Type B pancreatic cell (in vitro differentiated cells): ENCODE measurements at regions not wholly inside any gene's neighbourhood (a gene's known extent, or its start where the extent isn't known, plus 50 kb on each side); places are given as distances from the start of the nearest gene placed in this dataset.

ENCODE experiments used
- DNase-seq: peaks from one replicate; pipeline ENCODE4 v3.0.0; 2021; ENCODE audit warnings: mixed read lengths; ENCODE audit not compliant: unreplicated experiment; ENCODE audit errors: extremely low spot score
- H3K27ac Mint-ChIP-seq: 2 replicates; pipeline ENCODE4 v1.8.0; 2021; ENCODE audit warnings: mild to moderate bottlenecking, mixed read lengths
- H3K27me3 Mint-ChIP-seq: 2 replicates; pipeline ENCODE4 v1.8.0; 2021; ENCODE audit warnings: mixed read lengths
- H3K36me3 Mint-ChIP-seq: 2 replicates; pipeline ENCODE4 v1.8.0; 2021; ENCODE audit warnings: mixed read lengths
- H3K4me1 Mint-ChIP-seq: one replicate; pipeline ENCODE4 v1.8.0; 2021; ENCODE audit warnings: mixed read lengths; ENCODE audit not compliant: unreplicated experiment
- H3K4me3 Mint-ChIP-seq: 2 replicates; pipeline ENCODE4 v1.8.0; 2021; ENCODE audit warnings: mild to moderate bottlenecking, mixed read lengths
- H3K9me3 Mint-ChIP-seq: 2 replicates; pipeline ENCODE4 v1.8.0; 2021; ENCODE audit warnings: mixed read lengths
- TF ChIP-seq, protein P1 (sequence below): fragments of 200-600 bp; sonication (generic); conservative IDR thresholded peaks from 2 replicates; pipeline ENCODE4 v1.5.0; 2021; ENCODE audit warnings: antibody characterized with exemption, mild to moderate bottlenecking

DNA sequence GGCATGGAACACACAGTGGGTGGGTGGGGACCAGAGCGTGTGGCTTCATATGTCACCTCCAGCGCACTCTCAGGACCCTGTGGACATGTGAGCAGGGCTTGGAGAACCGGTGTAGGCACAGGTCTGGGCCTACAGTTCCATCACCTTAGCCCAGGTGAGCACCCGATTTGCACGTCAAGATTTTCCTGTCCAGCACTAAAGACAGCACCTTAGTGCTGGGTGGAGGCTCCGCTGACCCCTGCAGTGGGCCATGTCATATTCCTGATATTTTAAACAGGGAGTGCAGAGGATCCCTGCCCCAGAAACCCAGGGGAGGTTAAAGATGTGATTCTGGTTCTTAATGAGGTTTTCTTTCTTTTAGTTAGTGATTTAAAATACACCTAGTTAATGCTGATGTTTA, 356.0 kb upstream of the IRX4 start:
- Mint-ChIP-seq H3K4me3 (no peak overlapping the region), H3K36me3 (no peaks in the 10 kb centered on the region), H3K27ac (no peak overlapping the region), H3K4me1 (no peaks in the 10 kb centered on the region), H3K9me3 (peaks cover 18% of the 10 kb centered on the region), H3K27me3 (peaks cover 3% of the 10 kb centered on the region)
- TF ChIP-seq, protein P1, sequence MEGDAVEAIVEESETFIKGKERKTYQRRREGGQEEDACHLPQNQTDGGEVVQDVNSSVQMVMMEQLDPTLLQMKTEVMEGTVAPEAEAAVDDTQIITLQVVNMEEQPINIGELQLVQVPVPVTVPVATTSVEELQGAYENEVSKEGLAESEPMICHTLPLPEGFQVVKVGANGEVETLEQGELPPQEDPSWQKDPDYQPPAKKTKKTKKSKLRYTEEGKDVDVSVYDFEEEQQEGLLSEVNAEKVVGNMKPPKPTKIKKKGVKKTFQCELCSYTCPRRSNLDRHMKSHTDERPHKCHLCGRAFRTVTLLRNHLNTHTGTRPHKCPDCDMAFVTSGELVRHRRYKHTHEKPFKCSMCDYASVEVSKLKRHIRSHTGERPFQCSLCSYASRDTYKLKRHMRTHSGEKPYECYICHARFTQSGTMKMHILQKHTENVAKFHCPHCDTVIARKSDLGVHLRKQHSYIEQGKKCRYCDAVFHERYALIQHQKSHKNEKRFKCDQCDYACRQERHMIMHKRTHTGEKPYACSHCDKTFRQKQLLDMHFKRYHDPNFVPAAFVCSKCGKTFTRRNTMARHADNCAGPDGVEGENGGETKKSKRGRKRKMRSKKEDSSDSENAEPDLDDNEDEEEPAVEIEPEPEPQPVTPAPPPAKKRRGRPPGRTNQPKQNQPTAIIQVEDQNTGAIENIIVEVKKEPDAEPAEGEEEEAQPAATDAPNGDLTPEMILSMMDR = no peak
- DNase-seq = no peak

DNA sequence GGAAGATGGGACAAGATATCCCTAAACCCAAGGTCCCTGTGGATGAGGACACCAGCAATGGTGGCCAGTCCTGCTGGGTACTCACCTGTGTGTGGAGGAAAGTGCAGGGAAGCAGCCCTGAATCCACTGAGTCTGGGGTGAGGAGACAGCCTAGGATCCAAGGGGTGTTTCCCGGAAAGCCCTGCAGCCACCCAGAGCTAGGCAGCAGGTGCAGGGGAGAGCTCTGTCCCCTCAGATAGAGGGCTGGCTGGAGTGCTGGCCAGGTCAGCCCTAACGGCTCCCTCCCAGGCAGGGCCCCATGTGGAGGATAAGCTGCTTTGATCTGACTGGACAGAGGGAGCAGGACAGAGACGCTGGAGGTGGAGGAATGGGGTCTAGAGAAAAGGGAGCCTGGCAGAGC, 344.7 kb upstream of the IRX4 start:
- H3K9me3 Mint-ChIP-seq = no peaks in the 10 kb centered on the region
- H3K27me3 Mint-ChIP-seq = peaks cover 34% of the 10 kb centered on the region
- no peaks in the 10 kb centered on the region for H3K36me3 Mint-ChIP-seq
- TF ChIP-seq, protein P1 = no peak
- H3K4me1 Mint-ChIP-seq = no peaks in the 10 kb centered on the region
- no peak for DNase-seq
- H3K4me3 Mint-ChIP-seq = no peak overlapping the region
- H3K27ac Mint-ChIP-seq = no peak overlapping the region

DNA sequence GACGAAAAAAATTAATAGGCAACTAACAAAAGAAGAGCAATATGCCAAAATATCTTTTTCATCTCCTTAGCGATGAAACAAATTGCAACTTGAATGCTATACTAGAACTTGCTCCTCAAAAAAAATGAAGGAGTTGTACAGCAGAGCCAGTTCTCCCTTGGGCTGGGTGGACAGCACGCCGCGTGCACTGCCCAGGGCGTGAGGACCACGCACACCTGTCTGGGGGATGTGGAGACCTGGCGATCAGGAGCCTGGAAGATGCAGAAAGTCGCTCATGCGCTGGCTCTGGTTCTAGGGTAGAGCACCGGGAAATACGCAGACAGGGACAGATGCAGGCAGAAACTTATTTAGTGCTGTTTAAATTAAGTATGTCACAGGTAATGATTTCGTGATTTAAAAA, 342.0 kb upstream of the IRX4 start:
- Mint-ChIP-seq H3K27ac (no peak overlapping the region), H3K4me1 (no peaks in the 10 kb centered on the region), H3K9me3 (no peaks in the 10 kb centered on the region), H3K27me3 (peaks cover 33% of the 10 kb centered on the region), H3K4me3 (no peak overlapping the region), H3K36me3 (no peaks in the 10 kb centered on the region)
- TF ChIP-seq, protein P1 = no peak
- DNase-seq = no peak

DNA sequence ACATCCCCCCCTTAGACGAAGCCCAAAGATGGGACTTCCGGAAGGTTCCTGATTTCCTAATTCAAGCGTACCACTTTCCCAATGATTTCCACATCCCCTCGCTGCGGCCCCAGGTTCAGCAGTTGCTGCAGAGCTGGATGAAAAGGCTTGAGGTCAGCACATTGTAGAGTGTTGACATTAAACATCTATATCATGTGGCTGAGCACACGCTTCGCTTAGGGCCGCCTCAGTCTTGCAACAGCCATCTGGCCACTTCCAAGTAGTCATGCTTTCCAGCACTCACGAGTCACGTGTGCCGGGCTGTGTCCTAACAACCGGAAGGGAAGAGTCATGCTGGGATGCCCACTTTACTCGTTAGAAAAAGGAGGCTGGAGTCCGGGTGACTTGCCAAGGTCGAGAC, 340.6 kb upstream of the IRX4 start:
- peaks cover 22% of the 10 kb centered on the region for H3K27me3 Mint-ChIP-seq
- no peaks in the 10 kb centered on the region for H3K9me3 Mint-ChIP-seq
- no peaks in the 10 kb centered on the region for H3K36me3 Mint-ChIP-seq
- peak overlapping the region; percentile 33 for H3K4me3 Mint-ChIP-seq
- TF ChIP-seq, protein P1 = no peak
- no peaks in the 10 kb centered on the region for H3K4me1 Mint-ChIP-seq
- DNase-seq = no peak
- no peak overlapping the region for H3K27ac Mint-ChIP-seq

DNA sequence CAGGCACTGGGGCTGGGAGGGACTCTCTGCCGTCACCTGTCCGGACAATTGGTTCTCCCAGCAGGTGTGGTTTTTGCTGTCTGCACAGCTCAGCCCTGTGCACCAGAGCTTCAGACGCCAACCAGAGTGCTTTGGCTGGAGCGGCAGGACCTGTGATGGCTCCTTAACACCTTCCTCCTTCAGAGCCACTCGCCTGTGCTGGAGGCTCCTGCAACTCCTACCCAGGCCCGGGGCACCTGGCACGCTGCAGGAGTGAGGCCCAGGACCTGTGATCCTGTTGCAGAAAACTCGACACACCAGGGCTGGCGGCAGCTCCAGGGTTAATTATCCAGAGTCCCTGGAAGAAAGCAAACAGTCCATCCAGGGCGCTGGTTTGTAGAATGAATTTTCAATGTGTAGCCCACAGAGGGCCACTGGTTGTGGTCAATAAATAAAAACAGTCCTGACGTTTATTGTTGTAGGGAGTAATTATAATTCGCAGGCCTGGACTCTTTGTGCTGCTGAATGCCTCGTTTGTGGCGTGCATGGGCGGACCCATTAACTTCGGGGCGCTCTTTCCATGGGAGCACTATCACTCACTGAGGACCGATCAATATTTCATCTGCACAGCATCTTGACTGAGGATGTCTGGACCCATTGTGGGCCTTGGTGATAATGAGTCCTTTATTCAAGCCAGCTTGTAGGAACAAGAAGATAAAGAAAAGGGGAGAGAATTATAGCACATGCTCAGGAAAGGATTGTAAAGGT, 339.7 kb upstream of the IRX4 start:
- H3K4me1 Mint-ChIP-seq = no peaks in the 10 kb centered on the region
- H3K9me3 Mint-ChIP-seq = no peaks in the 10 kb centered on the region
- H3K27ac Mint-ChIP-seq = no peak overlapping the region
- H3K27me3 Mint-ChIP-seq = peaks cover 14% of the 10 kb centered on the region
- H3K4me3 Mint-ChIP-seq = no peak overlapping the region
- DNase-seq = no peak
- no peaks in the 10 kb centered on the region for H3K36me3 Mint-ChIP-seq
- TF ChIP-seq, protein P1 = no peak
